Fibroblast of lung (primary cell): ENCODE measurements at regions not wholly inside any gene's neighbourhood (a gene's known extent, or its start where the extent isn't known, plus 50 kb on each side); places are given as distances from the start of the nearest gene placed in this dataset.

Experiments used
- DNase-seq, 2 donors: peaks; one replicate each; pipeline versions ENCODE4 v3.0.0 to v3.0.0-alpha.2; 2010; ENCODE audit warnings: low read depth in 2 of 2
- H2AFZ ChIP-seq: 2 replicates; pipeline ENCODE4 v1.5.1; 2012; ENCODE audit warnings: low read length, control low read depth, inconsistent platforms
- H3K27ac ChIP-seq: 2 replicates; pipeline ENCODE4 v1.5.1; 2011; ENCODE audit warnings: low read length, control low read depth; ENCODE audit not compliant: insufficient read depth
- H3K27me3 ChIP-seq: 2 replicates; pipeline ENCODE4 v1.5.1; 2011; ENCODE audit warnings: mild to moderate bottlenecking, low read length; ENCODE audit not compliant: control insufficient read depth, insufficient read depth
- H3K36me3 ChIP-seq: 2 replicates; pipeline ENCODE4 v1.5.1; 2011; ENCODE audit warnings: low read length; ENCODE audit not compliant: control insufficient read depth, insufficient read depth
- H3K4me1 ChIP-seq: 2 replicates; pipeline ENCODE4 v1.5.1; 2011; ENCODE audit warnings: low read length; ENCODE audit not compliant: control insufficient read depth, insufficient read depth; ENCODE audit errors: extremely low read depth
- H3K4me2 ChIP-seq: 2 replicates; pipeline ENCODE4 v1.5.1; 2011; ENCODE audit warnings: low read length, control low read depth; ENCODE audit not compliant: insufficient read depth; ENCODE audit errors: extremely low read depth
- H3K4me3 ChIP-seq, 4 experiments: fragments of 200-600 bp in 1 of 4; sonication (generic) in 1 of 4; replicated peaks in 1 of 4; 2 replicates each; pipeline ENCODE4 v1.5.1; 2011 to 2016; ENCODE audit warnings: low read length in 4 of 4, low read depth in 3 of 4, mild to moderate bottlenecking in 3 of 4, control low read depth in 2 of 4, inconsistent platforms in 1 of 4, mixed read lengths in 1 of 4; ENCODE audit not compliant: insufficient read depth in 1 of 4; ENCODE audit errors: control extremely low read depth in 1 of 4
- H3K79me2 ChIP-seq: 2 replicates; pipeline ENCODE4 v1.5.1; 2012; ENCODE audit warnings: mild to moderate bottlenecking, low read length, inconsistent platforms; ENCODE audit not compliant: control insufficient read depth, insufficient read depth
- H3K9ac ChIP-seq: 2 replicates; pipeline ENCODE4 v1.5.1; 2011; ENCODE audit warnings: mild to moderate bottlenecking, low read length, control low read depth; ENCODE audit not compliant: insufficient read depth
- H3K9me3 ChIP-seq: 2 replicates; pipeline ENCODE4 v1.5.1; 2012; ENCODE audit warnings: low read depth, low read length; ENCODE audit not compliant: control insufficient read depth, insufficient read depth
- H4K20me1 ChIP-seq: 2 replicates; pipeline ENCODE4 v1.5.1; 2011; ENCODE audit warnings: low read length; ENCODE audit not compliant: control insufficient read depth, insufficient read depth; ENCODE audit errors: extremely low read depth
- CTCF ChIP-seq, 2 donors: IDR thresholded peaks in 1 of 2; conservative IDR thresholded peaks in 1 of 2; 1 replicate in 1 of 2; 2 replicates in 1 of 2; pipeline ENCODE4 v1.5.1; 2011 to 2012; ENCODE audit warnings: low read length in 2 of 2, control low read depth in 1 of 2, inconsistent platforms in 1 of 2, low read depth in 1 of 2, mild to moderate bottlenecking in 1 of 2
- EZH2 ChIP-seq: IDR thresholded peaks from 2 replicates; pipeline ENCODE4 v1.5.1; 2012; ENCODE audit warnings: low read length, control low read depth, mild to moderate bottlenecking; ENCODE audit errors: missing control alignments

GRCh38 chrX:33970028-33970967 is 161.8 kb downstream of the FAM47A start:
- H3K9ac ChIP-seq = no peak overlapping the region
- DNase-seq = no peak
- no peaks in the 10 kb centered on the region for H3K27me3 ChIP-seq
- H3K9me3 ChIP-seq = no peaks in the 10 kb centered on the region
- H2AFZ ChIP-seq = no peak overlapping the region
- no peaks in the 10 kb centered on the region for H4K20me1 ChIP-seq
- no peak overlapping the region for H3K27ac ChIP-seq
- no peaks in the 10 kb centered on the region for H3K79me2 ChIP-seq
- TF ChIP-seq EZH2 = no peak
- TF ChIP-seq CTCF (conservative IDR thresholded peaks at IDR 0.05 in 1 of 2, IDR thresholded peaks at IDR 0.05 in 1 of 2; ENCODE audit: low read depth in 1 of 2, low read length in 2 of 2) = no peak
- H3K4me1 ChIP-seq = no peaks in the 10 kb centered on the region
- no peaks in the 10 kb centered on the region for H3K36me3 ChIP-seq
- H3K4me2 ChIP-seq = no peak overlapping the region
- H3K4me3 ChIP-seq = no peak overlapping the region

GRCh38 chrX:33969105-33969504 is 163.0 kb downstream of the FAM47A start:
- Histone ChIP-seq H3K79me2 (no peaks in the 10 kb centered on the region), H3K4me3 (no peak overlapping the region), H3K36me3 (no peaks in the 10 kb centered on the region), H3K9ac (no peak overlapping the region), H3K27ac (no peak overlapping the region), H3K27me3 (no peaks in the 10 kb centered on the region), H2AFZ (no peak overlapping the region), H3K4me2 (no peak overlapping the region), H4K20me1 (no peaks in the 10 kb centered on the region), H3K4me1 (no peaks in the 10 kb centered on the region), H3K9me3 (no peaks in the 10 kb centered on the region)
- no peak for DNase-seq
- TF ChIP-seq CTCF (conservative IDR thresholded peaks at IDR 0.05 in 1 of 2, IDR thresholded peaks at IDR 0.05 in 1 of 2; ENCODE audit: low read depth in 1 of 2, low read length in 2 of 2) = no peak
- no peak for TF ChIP-seq EZH2

GRCh38 chrX:33968611-33969010 is 163.5 kb downstream of the FAM47A start:
- Histone ChIP-seq H3K4me3 (no peak overlapping the region), H3K27ac (no peak overlapping the region), H3K36me3 (no peaks in the 10 kb centered on the region), H4K20me1 (no peaks in the 10 kb centered on the region), H3K9ac (no peak overlapping the region), H2AFZ (no peak overlapping the region), H3K27me3 (no peaks in the 10 kb centered on the region), H3K4me1 (no peaks in the 10 kb centered on the region), H3K79me2 (no peaks in the 10 kb centered on the region), H3K4me2 (no peak overlapping the region), H3K9me3 (no peaks in the 10 kb centered on the region)
- TF ChIP-seq EZH2 = no peak
- TF ChIP-seq CTCF (conservative IDR thresholded peaks at IDR 0.05 in 1 of 2, IDR thresholded peaks at IDR 0.05 in 1 of 2; ENCODE audit: low read depth in 1 of 2, low read length in 2 of 2) = no peak
- DNase-seq = no peak
